ENCODE measurements at regions not wholly inside any gene's neighbourhood (a gene's known extent, or its start where the extent isn't known, plus 50 kb on each side); places are given as distances from the start of the nearest gene placed in this dataset.

- TF ChIP-seq POLR2A (IDR thresholded peaks at IDR 0.05; ENCODE audit: low read length) = no peak
- TF ChIP-seq GATA1 (IDR thresholded peaks at IDR 0.05; ENCODE audit: low read depth, low read length) = no peak
These were observed 54.2 kb upstream of the GIMD1 start for GRCh38 chr4:106422766-106423165.
